ENCODE measurements at regions not wholly inside any gene's neighbourhood (a gene's known extent, or its start where the extent isn't known, plus 50 kb on each side); places are given as distances from the start of the nearest gene placed in this dataset.

- no peaks in the 10 kb centered on the region for H3K9me3 ChIP-seq
- intact Hi-C loops (cut with DNase I): no loop called here
- no peak overlapping the region for H3K4me3 ChIP-seq
- H3K36me3 ChIP-seq: no peaks in the 10 kb centered on the region
- H3K27me3 ChIP-seq: no peaks in the 10 kb centered on the region
- no peak overlapping the region for H3K27ac ChIP-seq (replicated peaks in 1 of 4)
- 88% methylated on average over 18 of the region's 18 CpGs for WGBS
- TF ChIP-seq POLR2AphosphoS5 (IDR thresholded peaks at IDR 0.05) (no peak), CTCF (IDR thresholded peaks at IDR 0.05) (no peak), EP300 (IDR thresholded peaks at IDR 0.05) (no peak), POLR2A (IDR thresholded peaks at IDR 0.05; ENCODE audit: low read depth) (no peak)
- H3K4me1 ChIP-seq: no peaks in the 10 kb centered on the region
- DNase-seq (ENCODE audit: extremely low spot score): no peak
These were observed 62.7 kb upstream of the CACUL1 start for GRCh38 chr10:118817328-118818068.

- intact Hi-C loops (cut with DNase I): no loop called here
- Histone ChIP-seq H3K36me3 (no peaks in the 10 kb centered on the region), H3K27me3 (no peaks in the 10 kb centered on the region), H3K4me3 (no peak overlapping the region), H3K9me3 (no peaks in the 10 kb centered on the region), H3K4me1 (no peaks in the 10 kb centered on the region), H3K27ac (replicated peaks in 1 of 4) (no peak overlapping the region)
- WGBS: 90% methylated on average over 7 of the region's 17 CpGs
- TF ChIP-seq EP300 (IDR thresholded peaks at IDR 0.05) (no peak), POLR2AphosphoS5 (IDR thresholded peaks at IDR 0.05) (no peak), CTCF (IDR thresholded peaks at IDR 0.05) (no peak), POLR2A (IDR thresholded peaks at IDR 0.05; ENCODE audit: low read depth) (no peak)
- DNase-seq (ENCODE audit: extremely low spot score): no peak
These were observed 64.0 kb upstream of the CACUL1 start for GRCh38 chr10:118818621-118819221.

GRCh38 chr10:118820326-118821116 lies 65.8 kb upstream of the CACUL1 start:
- no peaks in the 10 kb centered on the region for H3K9me3 ChIP-seq
- H3K27ac ChIP-seq (replicated peaks in 1 of 4): no peak overlapping the region
- TF ChIP-seq POLR2A (IDR thresholded peaks at IDR 0.05; ENCODE audit: low read depth): no peak
- no peak for TF ChIP-seq POLR2AphosphoS5 (IDR thresholded peaks at IDR 0.05)
- TF ChIP-seq CTCF (IDR thresholded peaks at IDR 0.05): no peak
- TF ChIP-seq EP300 (IDR thresholded peaks at IDR 0.05): no peak
- no peaks in the 10 kb centered on the region for H3K36me3 ChIP-seq
- H3K4me3 ChIP-seq: no peak overlapping the region
- no peak for DNase-seq (ENCODE audit: extremely low spot score)
- H3K27me3 ChIP-seq: no peaks in the 10 kb centered on the region
- no peaks in the 10 kb centered on the region for H3K4me1 ChIP-seq
- intact Hi-C loops (cut with DNase I): no loop called here
- 83% methylated on average over 16 of the region's 16 CpGs for WGBS

- Histone ChIP-seq H3K4me1 (no peaks in the 10 kb centered on the region), H3K27ac (replicated peaks in 1 of 4) (no peak overlapping the region), H3K27me3 (no peaks in the 10 kb centered on the region), H3K9me3 (no peaks in the 10 kb centered on the region), H3K36me3 (no peaks in the 10 kb centered on the region), H3K4me3 (no peak overlapping the region)
- intact Hi-C loops (cut with DNase I): no loop called here
- DNase-seq (ENCODE audit: extremely low spot score): no peak
- TF ChIP-seq POLR2A (IDR thresholded peaks at IDR 0.05; ENCODE audit: low read depth) (no peak), EP300 (IDR thresholded peaks at IDR 0.05) (no peak), POLR2AphosphoS5 (IDR thresholded peaks at IDR 0.05) (no peak)
- WGBS: 80% methylated on average over 4 of the region's 4 CpGs
These were observed 68.6 kb upstream of the CACUL1 start for GRCh38 chr10:118823256-118823907.

- H3K4me1 ChIP-seq: peaks cover 2 to 4% (median 3%) of the 10 kb centered on the region in 4 donors
- WGBS: 50% methylated on average over 1 of the region's 1 CpG
- H3K36me3 ChIP-seq: no peaks in the 10 kb centered on the region
- no peak overlapping the region for H3K27ac ChIP-seq (replicated peaks in 1 of 4)
- intact Hi-C loops (cut with DNase I): no loop called here
- no peak overlapping the region for H3K4me3 ChIP-seq
- no peaks in the 10 kb centered on the region for H3K9me3 ChIP-seq
- TF ChIP-seq POLR2A (IDR thresholded peaks at IDR 0.05; ENCODE audit: low read depth): no peak
- TF ChIP-seq EP300 (IDR thresholded peaks at IDR 0.05): no peak
- TF ChIP-seq POLR2AphosphoS5 (IDR thresholded peaks at IDR 0.05): no peak
- no peak for TF ChIP-seq CTCF (IDR thresholded peaks at IDR 0.05)
- no peak for DNase-seq (ENCODE audit: extremely low spot score)
- no peaks in the 10 kb centered on the region for H3K27me3 ChIP-seq
These were observed 72.3 kb upstream of the CACUL1 start for GRCh38 chr10:118827053-118827452.
